Caco-2 (cell line): ENCODE measurements at regions not wholly inside any gene's neighbourhood (a gene's known extent, or its start where the extent isn't known, plus 50 kb on each side); places are given as distances from the start of the nearest gene placed in this dataset.
A peak's percentile ranks its signal among the peaks of the same experiment; 100 is the strongest.

ENCODE experiments used
- BruUV-seq: library from RNA; stranded (reverse); fragments of 400-500 nt; replicated peaks from 2 replicates; lab custom pipeline; 2021; lab: Mats Ljungman, UMichigan
- CTCF ChIA-PET: fragments of 300-600 bp; sonication (Branson Sonifier 250); formaldehyde crosslinking; loops from one replicate; lab custom pipeline; 2022; ENCODE audit warnings: antibody characterized with exemption; lab: Charles Lee
- POLR2A ChIA-PET: fragments of 300-600 bp; sonication (Branson Sonifier 250); formaldehyde crosslinking; loops from one replicate; lab custom pipeline; 2022; ENCODE audit warnings: antibody characterized with exemption; lab: Charles Lee
- DNase-seq, 2 experiments: peaks; one replicate each; pipeline versions ENCODE4 v3.0.0 to v3.0.0-alpha.2; 2020 to 2022
- H3K27me3 ChIP-seq: replicated peaks from 2 replicates; pipeline ENCODE4 v1.6.0; 2011; ENCODE audit warnings: low read length; ENCODE audit not compliant: control insufficient read depth, insufficient read depth
- H3K36me3 ChIP-seq: 2 replicates; pipeline ENCODE4 v1.5.1; 2011; ENCODE audit warnings: low read length; ENCODE audit not compliant: control insufficient read depth, insufficient read depth
- H3K4me1 ChIP-seq: fragments of 250-450 bp; sonication (Bioruptor Pico); 2 replicates; pipeline ENCODE4 v1.5.1; 2020; ENCODE audit warnings: mild to moderate bottlenecking
- H3K4me3 ChIP-seq: 2 replicates; pipeline ENCODE4 v1.5.1; 2011; ENCODE audit warnings: low read depth, mild to moderate bottlenecking, control low read depth, low read length
- H3K9me3 ChIP-seq: fragments of 250-450 bp; sonication (Bioruptor Pico); 2 replicates; pipeline ENCODE4 v1.5.1; 2020; ENCODE audit warnings: mild to moderate bottlenecking, moderate library complexity
- H3K27ac Mint-ChIP-seq: one replicate; pipeline ENCODE4 v1.8.0; 2022; ENCODE audit warnings: mixed read lengths; ENCODE audit not compliant: unreplicated experiment
- H3K27me3 Mint-ChIP-seq: one replicate; pipeline ENCODE4 v1.8.0; 2022; ENCODE audit warnings: mixed read lengths; ENCODE audit not compliant: insufficient read depth, unreplicated experiment
- H3K36me3 Mint-ChIP-seq: one replicate; pipeline ENCODE4 v1.8.0; 2022; ENCODE audit warnings: mild to moderate bottlenecking, mixed read lengths; ENCODE audit not compliant: insufficient read depth, unreplicated experiment
- H3K4me1 Mint-ChIP-seq: one replicate; pipeline ENCODE4 v1.8.0; 2022; ENCODE audit warnings: low read depth, mixed read lengths; ENCODE audit not compliant: unreplicated experiment
- H3K4me3 Mint-ChIP-seq: one replicate; pipeline ENCODE4 v1.8.0; 2022; ENCODE audit warnings: mild to moderate bottlenecking, moderate library complexity, mixed read lengths; ENCODE audit not compliant: unreplicated experiment
- H3K9me3 Mint-ChIP-seq: one replicate; pipeline ENCODE4 v1.8.0; 2022; ENCODE audit warnings: mixed read lengths; ENCODE audit not compliant: unreplicated experiment
- CTCF ChIP-seq, 2 experiments: fragments of 200-600 bp in 1 of 2; IDR thresholded peaks; 1 replicate in 1 of 2; 2 replicates in 1 of 2; pipeline versions ENCODE4 v1.5.1 to v1.8.0; 2011 to 2022; ENCODE audit warnings: antibody characterized with exemption in 1 of 2, control low read depth in 1 of 2, inconsistent platforms in 1 of 2, low read depth in 1 of 2, low read length in 1 of 2, mild to moderate bottlenecking in 1 of 2, moderate library complexity in 1 of 2; ENCODE audit not compliant: insufficient read depth in 1 of 2, severe bottlenecking in 1 of 2, unreplicated experiment in 1 of 2
- intact Hi-C: fragments of 100-400 bp; cut with micrococcal nuclease; formaldehyde crosslinking; loops from one replicate; pipeline ENCODE4 v1.10.0; 2022; ENCODE audit not compliant: unreplicated experiment

- ChIA-PET CTCF (no interaction called here), POLR2A (no interaction called here)
- Mint-ChIP-seq H3K4me1 (no peaks in the 10 kb centered on the region), H3K27ac (no peak overlapping the region), H3K9me3 (no peaks in the 10 kb centered on the region), H3K4me3 (no peak overlapping the region), H3K36me3 (no peaks in the 10 kb centered on the region), H3K27me3 (no peaks in the 10 kb centered on the region)
- H3K4me3 ChIP-seq = no peak overlapping the region
- H3K27me3 ChIP-seq = no peaks in the 10 kb centered on the region; the same call in 1 of the 2 replicates
- DNase-seq = no peak
- intact Hi-C loops = no loop called here
- no peaks in the 10 kb centered on the region for H3K36me3 ChIP-seq
- H3K9me3 ChIP-seq = no peaks in the 10 kb centered on the region
- H3K4me1 ChIP-seq = no peaks in the 10 kb centered on the region
- BruUV-seq = no TSS peak
- TF ChIP-seq CTCF (IDR thresholded peaks at IDR 0.05; ENCODE audit: insufficient read depth in 1 of 2, low read depth in 1 of 2, low read length in 1 of 2, severe bottlenecking in 1 of 2, unreplicated experiment in 1 of 2) = no peak
Observed at GRCh38 chrX:134139090-134139489, 97.9 kb upstream of the CCDC160 start.

- H3K4me3 Mint-ChIP-seq = no peak overlapping the region
- Histone ChIP-seq H3K4me1 (no peaks in the 10 kb centered on the region), H3K9me3 (no peaks in the 10 kb centered on the region), H3K36me3 (no peaks in the 10 kb centered on the region), H3K4me3 (no peak overlapping the region), H3K27me3 (no peaks in the 10 kb centered on the region)
- BruUV-seq = no TSS peak
- ChIA-PET POLR2A (no interaction called here), CTCF (interaction anchor here (0.6 to 1.0 kb wide), 2 partner anchors 10 to 94 kb away, joined by 3 read pairs; no protein-coding TSS in a partner anchor)
- no peaks in the 10 kb centered on the region for H3K4me1 Mint-ChIP-seq
- intact Hi-C loops = no loop called here
- peak in 1 of 2 experiments; percentile 45 for TF ChIP-seq CTCF (IDR thresholded peaks at IDR 0.05; ENCODE audit: insufficient read depth in 1 of 2, low read depth in 1 of 2, low read length in 1 of 2, severe bottlenecking in 1 of 2, unreplicated experiment in 1 of 2)
- DNase-seq = peak in 1 of 2 experiments; percentile 15
- H3K9me3 Mint-ChIP-seq = no peaks in the 10 kb centered on the region
- no peaks in the 10 kb centered on the region for H3K27me3 Mint-ChIP-seq
- no peaks in the 10 kb centered on the region for H3K36me3 Mint-ChIP-seq
- no peak overlapping the region for H3K27ac Mint-ChIP-seq
Observed at GRCh38 chrX:134144231-134144630, 92.8 kb upstream of the CCDC160 start.

- Mint-ChIP-seq H3K9me3 (peaks cover 8% of the 10 kb centered on the region), H3K27ac (no peak overlapping the region), H3K4me3 (no peak overlapping the region), H3K36me3 (no peaks in the 10 kb centered on the region), H3K4me1 (no peaks in the 10 kb centered on the region), H3K27me3 (no peaks in the 10 kb centered on the region)
- intact Hi-C loops = no loop called here
- H3K4me1 ChIP-seq = no peaks in the 10 kb centered on the region
- no peaks in the 10 kb centered on the region for H3K9me3 ChIP-seq
- H3K27me3 ChIP-seq = no peaks in the 10 kb centered on the region
- no peak for DNase-seq
- no peak for TF ChIP-seq CTCF (IDR thresholded peaks at IDR 0.05; ENCODE audit: insufficient read depth in 1 of 2, low read depth in 1 of 2, low read length in 1 of 2, severe bottlenecking in 1 of 2, unreplicated experiment in 1 of 2)
- BruUV-seq = no TSS peak
- H3K36me3 ChIP-seq = no peaks in the 10 kb centered on the region
- H3K4me3 ChIP-seq = no peak overlapping the region
- CTCF ChIA-PET = no interaction called here
- POLR2A ChIA-PET = interaction anchor here (0.5 kb wide), 1 partner anchor 1375 kb away, joined by 5 read pairs; no protein-coding TSS in a partner anchor
Observed at GRCh38 chrX:134146493-134146892, 90.5 kb upstream of the CCDC160 start.
